GM12873 (cell line): ENCODE measurements at regions not wholly inside any gene's neighbourhood (a gene's known extent, or its start where the extent isn't known, plus 50 kb on each side); places are given as distances from the start of the nearest gene placed in this dataset.

ENCODE experiments used
- TF ChIP-seq, protein P1 (sequence below): IDR thresholded peaks from 2 replicates; pipeline ENCODE4 v1.5.1; 2012; ENCODE audit warnings: low read depth, mild to moderate bottlenecking, moderate library complexity, low read length, control low read depth; ENCODE audit not compliant: insufficient read depth; ENCODE audit errors: missing control alignments

DNA sequence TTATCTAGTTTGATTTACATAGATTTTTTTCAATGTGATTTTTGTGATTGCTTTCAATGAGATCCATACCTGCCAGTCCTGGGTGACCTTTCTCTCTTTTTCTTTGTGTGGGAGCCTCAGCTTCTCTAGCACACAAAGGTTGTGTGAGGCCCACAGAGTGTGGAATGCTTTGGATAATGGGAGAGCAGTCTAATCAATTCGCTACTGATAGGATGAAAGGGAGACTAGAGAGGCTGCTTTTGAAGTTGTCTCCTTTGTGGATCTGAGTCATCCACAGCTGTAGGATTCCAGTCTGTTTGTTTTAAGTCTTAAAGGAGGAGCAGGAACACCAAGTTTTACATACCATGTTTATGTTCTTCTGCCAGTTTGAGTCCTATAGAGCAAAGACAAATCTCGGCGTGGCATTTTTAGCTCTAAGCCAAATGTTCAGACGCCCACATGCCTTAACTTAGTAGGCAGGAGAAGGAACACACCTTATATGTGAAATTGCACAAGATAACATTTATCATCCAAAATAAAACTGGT lies 330.0 kb downstream of the ARL4A start:
- TF ChIP-seq, protein P1, sequence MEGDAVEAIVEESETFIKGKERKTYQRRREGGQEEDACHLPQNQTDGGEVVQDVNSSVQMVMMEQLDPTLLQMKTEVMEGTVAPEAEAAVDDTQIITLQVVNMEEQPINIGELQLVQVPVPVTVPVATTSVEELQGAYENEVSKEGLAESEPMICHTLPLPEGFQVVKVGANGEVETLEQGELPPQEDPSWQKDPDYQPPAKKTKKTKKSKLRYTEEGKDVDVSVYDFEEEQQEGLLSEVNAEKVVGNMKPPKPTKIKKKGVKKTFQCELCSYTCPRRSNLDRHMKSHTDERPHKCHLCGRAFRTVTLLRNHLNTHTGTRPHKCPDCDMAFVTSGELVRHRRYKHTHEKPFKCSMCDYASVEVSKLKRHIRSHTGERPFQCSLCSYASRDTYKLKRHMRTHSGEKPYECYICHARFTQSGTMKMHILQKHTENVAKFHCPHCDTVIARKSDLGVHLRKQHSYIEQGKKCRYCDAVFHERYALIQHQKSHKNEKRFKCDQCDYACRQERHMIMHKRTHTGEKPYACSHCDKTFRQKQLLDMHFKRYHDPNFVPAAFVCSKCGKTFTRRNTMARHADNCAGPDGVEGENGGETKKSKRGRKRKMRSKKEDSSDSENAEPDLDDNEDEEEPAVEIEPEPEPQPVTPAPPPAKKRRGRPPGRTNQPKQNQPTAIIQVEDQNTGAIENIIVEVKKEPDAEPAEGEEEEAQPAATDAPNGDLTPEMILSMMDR = no peak

DNA sequence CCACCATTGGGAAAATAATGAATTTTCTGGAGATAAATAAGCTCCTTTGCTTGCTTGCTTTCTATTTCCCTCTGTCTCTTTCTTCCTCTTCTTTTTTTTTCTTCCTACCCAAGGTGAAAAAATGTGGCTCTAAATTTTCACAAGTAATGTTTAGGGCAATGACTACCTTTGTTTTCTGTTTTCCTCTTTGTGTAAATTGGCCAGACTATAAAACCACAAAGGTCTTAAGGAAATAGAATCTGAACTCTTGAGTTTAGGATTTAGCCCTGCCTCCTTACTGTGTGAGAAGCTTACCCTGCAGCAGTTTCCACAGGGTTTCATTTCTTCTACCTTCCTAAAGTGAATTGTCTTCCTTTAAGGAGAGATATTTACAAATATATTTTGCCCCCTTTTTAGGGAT lies 330.4 kb downstream of the ARL4A start:
- TF ChIP-seq, protein P1 = no peak

DNA sequence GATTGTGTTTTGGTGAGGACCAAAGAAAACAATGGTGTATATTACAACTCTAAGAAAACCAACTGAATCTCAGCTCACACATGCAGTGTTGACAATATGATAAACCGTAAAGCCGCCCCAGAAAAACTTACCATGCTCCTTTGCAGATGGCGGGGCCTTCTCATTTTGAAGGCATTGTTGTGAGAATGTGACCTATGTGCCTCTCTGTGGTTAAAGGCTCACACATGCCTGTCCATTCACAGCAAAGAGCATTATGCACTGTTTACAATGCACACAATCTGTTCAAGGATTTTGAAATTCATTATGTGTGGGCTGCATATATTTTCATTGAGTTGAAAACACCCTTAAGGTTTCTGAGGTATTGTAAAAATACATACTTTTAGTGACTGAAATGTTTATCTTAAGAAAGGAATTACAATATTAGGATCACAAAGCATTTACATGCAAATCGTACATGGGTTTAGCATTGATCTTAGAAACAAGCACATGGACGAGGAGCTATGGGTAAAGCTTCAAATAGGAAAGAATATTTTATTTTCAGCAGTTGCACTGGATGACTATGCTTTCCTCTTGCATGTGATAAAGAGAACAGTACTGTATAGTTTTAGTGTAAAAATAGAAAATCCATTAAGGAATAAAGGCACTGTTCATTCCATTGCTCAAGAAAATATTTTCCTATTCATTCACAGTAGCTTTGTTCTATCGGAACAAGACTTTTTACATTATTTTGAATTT lies 334.3 kb downstream of the ARL4A start:
- TF ChIP-seq, protein P1 = no peak

DNA sequence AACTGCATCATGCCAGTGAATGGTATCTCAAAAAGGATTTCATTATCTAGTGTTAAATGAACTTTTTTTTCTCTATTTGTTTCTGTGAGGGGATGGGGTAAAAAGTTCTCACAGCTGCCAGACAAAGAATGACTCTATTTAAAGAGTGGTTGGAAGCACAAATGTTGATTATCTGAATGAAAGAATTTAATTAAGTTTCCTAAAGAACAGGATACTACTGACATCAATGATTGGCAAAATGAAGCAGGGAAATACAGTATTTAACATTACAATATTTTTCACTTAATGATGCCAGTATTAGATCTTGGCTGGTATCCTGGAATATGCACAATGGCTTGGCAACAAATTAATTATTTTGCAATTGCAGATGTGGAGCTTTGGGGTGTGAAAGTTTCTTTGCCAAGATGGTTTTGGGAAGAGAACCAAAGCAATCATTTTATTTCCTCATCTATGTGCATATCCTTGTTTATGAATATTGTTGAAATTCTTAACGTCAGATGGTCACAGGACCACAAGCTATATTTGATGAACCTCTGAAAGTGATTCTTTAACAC lies 336.8 kb downstream of the ARL4A start:
- TF ChIP-seq, protein P1 = no peak

DNA sequence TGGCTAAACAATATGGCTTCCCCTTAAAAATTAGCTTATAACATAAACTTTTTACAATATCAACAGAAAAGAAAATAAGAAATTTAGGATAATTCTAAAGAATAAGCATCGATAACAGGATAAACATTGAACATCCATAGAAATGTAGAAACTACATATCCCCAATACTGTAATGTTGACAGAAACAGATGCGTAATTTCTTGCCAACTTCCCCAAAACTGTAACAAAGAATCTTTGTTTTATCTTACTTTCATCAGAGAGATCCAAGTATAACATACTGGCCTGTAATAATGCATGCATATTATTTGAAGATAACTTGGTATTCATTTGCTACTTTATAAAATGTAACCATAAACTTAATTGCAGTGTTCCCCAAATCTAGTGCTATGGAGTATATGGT lies 339.9 kb downstream of the ARL4A start:
- TF ChIP-seq, protein P1 = no peak

DNA sequence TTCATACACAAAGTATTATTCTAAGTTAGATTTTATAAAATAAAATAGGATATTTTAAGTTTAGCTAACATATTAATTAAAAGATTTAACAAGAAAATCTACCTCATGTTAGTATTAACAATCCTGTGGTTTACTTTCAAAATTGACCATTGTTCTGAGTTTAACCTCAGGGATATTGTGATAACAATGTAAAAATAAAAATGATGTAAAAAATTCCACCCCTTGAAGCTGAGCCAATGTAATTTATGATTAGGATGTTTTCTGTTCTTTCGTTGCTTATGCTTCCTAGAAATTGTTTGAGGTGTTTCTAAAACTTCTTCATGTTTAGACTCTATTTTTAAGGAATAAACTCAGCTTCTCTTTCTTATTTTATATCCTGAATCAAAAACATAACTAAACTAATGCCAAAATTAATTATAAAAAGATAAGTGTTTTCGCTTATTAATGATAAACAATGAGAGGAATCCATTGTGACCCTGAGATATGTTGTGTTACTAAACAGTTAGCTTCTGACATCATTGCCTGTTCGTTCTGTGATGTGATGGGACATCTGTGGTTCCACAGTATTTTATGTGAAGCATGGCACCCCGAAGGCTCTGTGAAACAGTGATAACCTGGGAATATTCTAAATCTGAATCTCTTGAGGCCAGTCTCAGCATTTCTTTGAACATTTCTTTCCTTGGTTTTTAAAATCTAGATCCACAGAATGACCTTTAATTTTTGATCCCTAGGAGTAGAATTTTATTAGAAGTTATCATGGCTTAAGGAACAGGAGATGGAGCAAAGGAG lies 340.8 kb downstream of the ARL4A start:
- TF ChIP-seq, protein P1 = no peak

DNA sequence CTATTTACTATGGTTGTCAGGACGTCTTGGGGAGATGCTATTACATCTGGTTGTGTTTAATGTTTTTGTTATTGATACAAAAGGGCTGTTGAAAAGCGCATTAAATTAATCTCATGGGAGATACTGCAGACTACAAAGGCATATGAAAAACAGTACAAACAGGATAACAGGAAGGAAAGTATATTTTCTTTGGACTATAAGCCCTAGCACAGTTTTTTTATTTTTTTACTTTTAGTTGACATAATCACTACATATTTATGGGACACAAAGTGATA lies 341.3 kb downstream of the ARL4A start:
- TF ChIP-seq, protein P1 = no peak
